GM13977 (cell line): ENCODE measurements at regions not wholly inside any gene's neighbourhood (a gene's known extent, or its start where the extent isn't known, plus 50 kb on each side); places are given as distances from the start of the nearest gene placed in this dataset.

Source experiments
- DNase-seq: peaks from one replicate; pipeline ENCODE4 v3.0.0; 2012; ENCODE audit warnings: low spot score
- CTCF ChIP-seq: IDR thresholded peaks from 2 replicates; pipeline ENCODE4 v1.5.1; 2012; ENCODE audit warnings: mild to moderate bottlenecking, control low read depth; ENCODE audit not compliant: insufficient read depth; ENCODE audit errors: extremely low read depth, missing control alignments
- in situ Hi-C: fragments of 300-500 bp; cut with MboI; formaldehyde crosslinking; loops from one replicate; pipeline ENCODE4 v1.12.0; 2022; ENCODE audit warnings: low sequenced_read_pairs, low pct_unique_long_range_greater_than_20kb, mixed read lengths, inconsistent platforms; ENCODE audit not compliant: unreplicated experiment

DNA sequence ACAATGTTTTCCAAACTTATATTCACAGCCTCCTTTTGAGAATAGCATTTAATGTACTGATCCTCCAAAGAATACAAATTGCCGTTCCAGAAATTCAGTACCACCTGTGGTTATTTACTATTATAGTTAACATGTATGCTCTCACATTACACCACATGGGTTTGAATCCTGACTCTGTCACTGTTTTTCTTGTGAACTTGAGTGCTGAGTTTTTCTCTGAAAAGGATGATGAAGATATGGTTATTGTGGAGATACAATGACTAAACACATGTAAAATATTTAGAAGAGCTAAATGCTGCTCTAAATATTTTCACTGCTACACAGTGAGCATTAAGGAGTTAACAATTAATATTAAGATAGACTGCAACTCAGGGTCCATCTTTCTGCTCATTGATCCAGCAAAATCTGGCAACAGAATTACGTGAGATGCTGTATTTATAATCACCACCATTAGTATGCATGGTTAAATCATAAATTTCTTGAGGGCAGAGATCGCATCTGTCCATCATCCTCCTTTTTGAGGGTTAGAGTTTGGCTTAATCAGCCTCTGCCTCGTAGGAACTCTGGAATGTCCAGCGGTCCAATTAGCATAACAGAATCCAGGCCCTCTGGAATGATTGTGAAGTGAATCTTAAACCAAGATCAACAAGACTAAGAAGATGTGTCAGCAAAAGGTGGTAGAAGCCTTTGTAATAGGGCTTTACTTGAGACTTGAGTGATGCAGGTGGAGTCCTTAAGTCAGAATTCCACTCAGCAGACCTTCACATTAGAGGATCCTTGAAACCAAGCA, 152.8 kb downstream of the MACC1 start:
- TF ChIP-seq CTCF, result no peak
- in situ Hi-C loops, result no loop called here
- DNase-seq, result no peak

DNA sequence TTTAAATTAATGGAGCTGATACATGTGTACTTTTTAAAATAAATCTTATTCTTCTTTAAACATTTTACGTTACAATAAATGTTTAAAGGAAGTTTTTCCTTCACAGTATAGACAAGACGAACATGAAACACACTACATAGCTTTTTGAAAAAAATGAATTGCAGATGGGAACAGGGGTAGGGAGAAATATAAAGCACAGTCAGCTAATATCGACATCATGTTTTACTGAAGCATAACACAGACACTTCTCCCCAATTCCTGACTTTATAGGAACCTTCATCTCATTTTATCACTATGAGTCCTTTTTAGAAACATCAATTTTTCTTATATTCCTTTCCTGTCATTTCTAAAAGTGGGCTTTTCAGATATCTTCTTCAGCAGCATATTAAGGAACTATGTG, 153.5 kb downstream of the MACC1 start:
- in situ Hi-C loops, result no loop called here
- DNase-seq, result no peak
- TF ChIP-seq CTCF, result no peak

DNA sequence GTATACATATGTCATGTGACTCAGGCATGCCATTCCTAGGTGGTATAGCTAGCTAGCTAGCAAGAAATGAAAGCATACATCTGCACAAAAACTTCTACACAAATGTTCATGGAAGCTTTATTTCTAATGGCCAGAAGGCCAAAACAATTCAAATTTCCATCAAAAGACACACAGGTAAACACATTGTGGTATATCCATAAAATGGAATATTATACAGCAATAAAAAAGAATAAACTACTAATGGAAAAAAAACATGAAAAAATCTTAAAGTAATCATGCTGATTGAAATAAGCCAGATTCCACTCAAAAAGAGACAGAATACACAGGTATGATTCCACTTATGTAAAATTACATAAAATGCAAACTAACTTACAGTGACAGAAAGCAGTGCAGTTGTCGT, 154.3 kb downstream of the MACC1 start:
- TF ChIP-seq CTCF, result no peak
- in situ Hi-C loops, result no loop called here
- DNase-seq, result no peak

DNA sequence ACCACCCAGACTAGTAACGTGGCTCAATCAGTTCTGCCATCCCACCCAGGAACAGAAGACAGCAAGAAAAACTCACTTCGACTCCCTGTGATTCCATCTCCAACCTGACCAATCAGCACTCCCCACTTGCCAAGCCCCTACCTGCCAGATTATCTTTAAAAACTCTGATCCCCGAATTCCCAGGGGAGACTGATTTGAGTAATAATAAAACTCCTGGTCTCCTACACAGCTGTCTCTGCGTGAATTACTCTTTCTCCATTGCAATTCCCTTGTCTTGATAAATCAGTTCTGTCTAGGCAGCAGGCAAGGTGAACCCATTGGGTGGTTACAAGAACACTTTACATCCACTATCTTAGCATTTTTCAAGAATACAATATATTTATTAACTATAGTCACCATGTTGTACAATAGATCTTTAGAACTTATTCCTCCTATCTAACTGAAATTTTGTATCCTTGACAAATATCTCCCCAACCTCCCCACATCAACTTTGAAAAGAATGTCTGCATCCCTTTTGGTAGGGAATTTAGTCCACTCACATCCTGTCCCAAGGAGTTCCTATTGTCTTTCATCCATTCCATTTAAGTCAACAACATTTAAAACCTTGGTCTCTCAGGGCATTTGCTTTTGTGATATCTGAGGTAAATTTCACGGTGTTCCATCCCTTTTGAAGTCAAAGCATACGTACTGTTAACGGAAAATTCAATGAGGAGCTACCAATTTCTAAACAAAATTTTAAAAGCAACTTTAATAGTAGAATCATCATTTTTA, 163.7 kb downstream of the MACC1 start:
- TF ChIP-seq CTCF, result no peak
- no peak for DNase-seq
- in situ Hi-C loops, result no loop called here

- in situ Hi-C loops, result no loop called here
- TF ChIP-seq CTCF, result no peak
- DNase-seq, result no peak
These were observed 166.8 kb downstream of the MACC1 start for GRCh38 chr7:20050241-20050966.

DNA sequence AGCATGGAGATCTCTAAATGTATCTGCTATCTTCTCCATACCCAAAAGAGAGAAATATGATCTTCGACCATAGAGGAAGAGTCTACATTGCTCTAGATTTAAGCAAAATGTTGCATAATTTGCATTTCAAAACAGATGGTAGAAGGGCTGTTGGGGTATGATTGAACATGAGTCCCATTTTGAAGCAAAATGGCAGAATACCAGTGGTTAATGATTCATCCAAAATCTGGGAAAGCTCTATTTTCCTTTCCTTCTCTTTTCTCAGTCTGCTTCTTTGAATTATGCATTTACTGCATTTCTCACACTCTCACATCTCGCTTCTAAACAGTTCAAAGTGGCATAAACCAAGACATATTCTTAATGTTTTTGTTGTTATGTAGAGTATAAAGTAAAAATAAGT, 178.5 kb downstream of the MACC1 start:
- DNase-seq, result no peak
- in situ Hi-C loops, result no loop called here
- TF ChIP-seq CTCF, result no peak
